ENCODE measurements at regions not wholly inside any gene's neighbourhood (a gene's known extent, or its start where the extent isn't known, plus 50 kb on each side); places are given as distances from the start of the nearest gene placed in this dataset.

- TF ChIP-seq POLR2A (IDR thresholded peaks at IDR 0.05): no peak
- TF ChIP-seq CTCF (IDR thresholded peaks at IDR 0.05 in 4 of 5, conservative IDR thresholded peaks at IDR 0.05 in 1 of 5): no peak
These were observed 61.4 kb upstream of the CTSC start for GRCh38 chr11:88398791-88399570.

All from gastrocnemius medialis (tissue), 4 donors.